Effector memory CD8-positive, alpha-beta T cell (primary cell): ENCODE measurements at regions not wholly inside any gene's neighbourhood (a gene's known extent, or its start where the extent isn't known, plus 50 kb on each side); places are given as distances from the start of the nearest gene placed in this dataset.

Experiments
- ATAC-seq: fragments of 150-1000 bp; cut with Tn5 transposase; replicated peaks from 2 replicates; pipeline ENCODE4 v1.10.0; 2021; ENCODE audit warnings: mild to moderate bottlenecking, moderate library complexity
- DNase-seq, 3 experiments: peaks; one replicate each; pipeline ENCODE4 v3.0.0; 2021
- H3K27ac Mint-ChIP-seq, 2 donors: one replicate each; pipeline ENCODE4 v1.8.0; 2022; ENCODE audit warnings: mild to moderate bottlenecking in 2 of 2, mixed read lengths in 2 of 2, moderate library complexity in 2 of 2
- H3K27me3 Mint-ChIP-seq, 2 donors: one replicate each; pipeline ENCODE4 v1.8.0; 2022; ENCODE audit warnings: mixed read lengths in 2 of 2
- H3K36me3 Mint-ChIP-seq: one replicate; pipeline ENCODE4 v1.8.0; 2022; ENCODE audit warnings: mild to moderate bottlenecking, moderate library complexity, mixed read lengths; ENCODE audit not compliant: insufficient read depth
- H3K4me1 Mint-ChIP-seq, 2 donors: one replicate each; pipeline ENCODE4 v1.8.0; 2022; ENCODE audit warnings: low read depth in 2 of 2, mixed read lengths in 2 of 2
- H3K4me3 Mint-ChIP-seq, 2 donors: one replicate each; pipeline ENCODE4 v1.8.0; 2022; ENCODE audit warnings: mild to moderate bottlenecking in 2 of 2, mixed read lengths in 2 of 2, moderate library complexity in 2 of 2
- H3K9me3 Mint-ChIP-seq, 2 donors: one replicate each; pipeline ENCODE4 v1.8.0; 2022; ENCODE audit warnings: mixed read lengths in 2 of 2

DNA sequence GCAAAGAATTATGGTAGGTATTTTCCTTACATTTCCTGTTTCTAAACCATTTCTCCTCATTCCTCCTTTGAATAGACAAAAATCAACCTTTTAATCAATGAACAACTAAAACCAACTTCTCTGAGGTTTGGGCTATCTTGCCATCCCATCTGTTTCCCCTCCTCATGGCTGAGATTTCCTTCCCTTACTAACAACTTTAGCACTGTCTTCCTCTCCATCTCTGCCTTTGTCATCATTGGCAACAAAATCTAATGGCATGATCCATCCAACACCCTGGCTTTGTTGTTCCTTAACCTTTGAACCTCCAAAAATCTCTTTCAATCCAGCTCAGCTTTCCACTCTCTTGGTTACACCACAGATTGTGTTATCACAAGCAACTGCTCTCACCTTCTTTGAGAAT is 95.3 kb upstream of the FAM136A start:
- ATAC-seq (no peak), DNase-seq (no peak)
- Mint-ChIP-seq H3K27ac (no peak overlapping the region), H3K27me3 (peaks cover 54 to 59% of the 10 kb centered on the region in 2 donors), H3K9me3 (no peaks in the 10 kb centered on the region), H3K4me1 (peaks cover 0 to 3% of the 10 kb centered on the region in 2 donors), H3K36me3 (no peaks in the 10 kb centered on the region), H3K4me3 (no peak overlapping the region)

DNA sequence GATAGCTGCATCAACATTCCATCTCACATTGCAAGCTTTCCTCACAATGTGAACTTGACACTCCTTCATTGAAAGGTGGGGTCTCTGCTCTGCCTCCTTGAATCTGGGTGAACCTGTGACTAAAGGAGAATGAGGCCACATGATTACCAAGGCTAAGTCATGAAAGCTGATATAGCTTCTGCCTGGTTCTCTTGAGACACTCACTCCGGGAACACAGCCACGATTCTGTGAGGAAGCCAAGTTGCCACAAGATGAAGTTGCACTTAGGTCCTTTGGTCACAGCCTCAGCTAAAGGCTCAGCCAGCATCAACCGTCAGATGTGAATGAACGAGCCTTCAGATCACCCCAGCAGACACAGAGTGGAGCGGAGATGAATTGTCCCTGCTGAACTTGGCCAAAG is 94.7 kb upstream of the FAM136A start:
- H3K36me3 Mint-ChIP-seq, result no peaks in the 10 kb centered on the region
- no peak overlapping the region for H3K27ac Mint-ChIP-seq
- ATAC-seq (no peak), DNase-seq (no peak)
- H3K4me3 Mint-ChIP-seq, result no peak overlapping the region
- H3K4me1 Mint-ChIP-seq, result peaks cover 0 to 3% of the 10 kb centered on the region in 2 donors
- H3K9me3 Mint-ChIP-seq, result no peaks in the 10 kb centered on the region
- peaks cover 48 to 53% of the 10 kb centered on the region in 2 donors for H3K27me3 Mint-ChIP-seq

DNA sequence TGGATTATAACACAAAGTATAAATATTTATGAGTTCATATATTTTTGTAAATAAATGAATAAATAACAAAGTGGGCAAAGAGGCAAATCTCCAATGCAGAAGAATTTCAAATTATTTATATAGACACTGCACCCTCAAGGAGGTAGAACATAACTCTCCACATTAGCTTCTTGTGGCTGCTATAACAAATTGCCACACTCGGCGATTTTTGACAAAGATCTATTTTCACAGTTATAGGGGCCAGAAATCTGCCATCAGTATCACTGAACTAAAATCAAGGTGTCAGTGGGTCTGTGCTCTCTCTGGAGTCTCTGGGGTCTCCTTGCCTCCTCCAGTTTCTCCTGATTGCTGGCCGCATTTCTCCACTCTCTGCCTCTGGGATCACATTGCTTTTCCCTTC is 92.0 kb upstream of the FAM136A start:
- ATAC-seq (no peak), DNase-seq (no peak)
- Mint-ChIP-seq H3K27me3 (peaks cover 35 to 42% of the 10 kb centered on the region in 2 donors), H3K27ac (no peak overlapping the region), H3K4me1 (peaks cover 0 to 3% of the 10 kb centered on the region in 2 donors), H3K4me3 (no peak overlapping the region), H3K9me3 (no peaks in the 10 kb centered on the region), H3K36me3 (no peaks in the 10 kb centered on the region)

DNA sequence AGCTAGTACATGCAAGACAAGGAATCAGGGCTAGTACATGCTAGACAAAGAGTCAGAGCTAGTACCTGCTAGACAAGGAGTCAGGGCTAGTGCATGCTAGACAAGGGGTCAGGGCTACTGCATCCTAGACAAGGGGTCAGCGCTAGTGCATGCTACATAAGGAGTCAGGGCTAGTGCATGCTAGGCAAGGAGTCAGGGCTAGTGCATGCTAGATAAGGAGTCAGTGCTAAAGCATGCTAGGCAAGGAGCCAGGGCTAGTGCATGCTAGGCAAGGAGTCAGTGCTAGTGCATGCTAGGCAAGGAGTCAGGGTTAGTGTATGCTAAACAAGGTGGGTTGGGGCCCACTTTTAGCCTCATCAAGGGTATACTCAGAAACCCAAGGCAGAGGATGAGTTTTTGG is 90.1 kb upstream of the FAM136A start:
- no peaks in the 10 kb centered on the region for H3K9me3 Mint-ChIP-seq
- H3K27ac Mint-ChIP-seq, result no peak overlapping the region
- no peaks in the 10 kb centered on the region for H3K36me3 Mint-ChIP-seq
- no peak for DNase-seq
- no peaks in the 10 kb centered on the region for H3K4me1 Mint-ChIP-seq
- H3K4me3 Mint-ChIP-seq, result no peak overlapping the region
- peaks cover 29 to 39% of the 10 kb centered on the region in 2 donors for H3K27me3 Mint-ChIP-seq
- no peak for ATAC-seq

DNA sequence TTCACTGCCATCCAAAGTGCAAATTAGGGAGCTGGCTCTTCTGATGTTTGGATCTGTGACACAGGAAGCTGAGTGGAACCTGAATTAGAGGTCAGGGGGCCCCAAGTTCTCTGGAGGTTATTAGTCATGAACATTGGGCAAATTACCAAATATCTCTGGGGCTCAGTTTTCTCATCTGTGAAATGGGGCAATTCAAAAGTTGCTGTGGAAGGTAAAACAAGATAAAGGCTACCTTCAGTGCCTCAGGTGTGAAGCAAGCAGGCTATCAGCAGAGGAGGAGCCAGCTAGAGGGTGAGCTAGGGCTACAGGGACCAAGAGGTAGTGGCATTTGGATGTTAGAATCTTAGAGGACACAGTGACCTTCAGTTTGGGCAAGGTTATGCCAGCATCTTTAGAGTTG is 89.4 kb upstream of the FAM136A start:
- ATAC-seq (no peak), DNase-seq (no peak)
- H3K4me1 Mint-ChIP-seq, result no peaks in the 10 kb centered on the region
- no peaks in the 10 kb centered on the region for H3K36me3 Mint-ChIP-seq
- H3K9me3 Mint-ChIP-seq, result no peaks in the 10 kb centered on the region
- peaks cover 34 to 39% of the 10 kb centered on the region in 2 donors for H3K27me3 Mint-ChIP-seq
- no peak overlapping the region for H3K27ac Mint-ChIP-seq
- no peak overlapping the region for H3K4me3 Mint-ChIP-seq

DNA sequence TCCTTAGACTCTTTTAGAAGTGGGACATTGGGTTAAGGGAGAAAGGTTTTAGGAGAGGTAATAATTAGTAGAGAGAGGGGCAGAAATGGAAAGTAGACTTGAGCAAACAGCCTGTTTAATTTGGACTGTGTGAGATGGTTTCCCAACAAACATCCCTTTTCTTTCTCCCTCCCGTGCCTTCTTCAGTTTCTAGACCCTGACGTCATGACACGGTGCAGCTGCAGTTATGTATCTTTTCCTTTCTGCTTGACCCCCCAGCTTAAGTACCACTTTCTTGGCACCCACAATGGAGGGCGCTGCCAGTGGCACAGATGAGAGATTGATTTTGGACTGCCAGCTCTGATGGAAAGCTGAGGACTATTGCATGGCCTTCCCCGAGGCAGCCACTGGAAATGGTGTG is 86.9 kb upstream of the FAM136A start:
- Mint-ChIP-seq H3K4me1 (no peaks in the 10 kb centered on the region), H3K27ac (no peak overlapping the region), H3K27me3 (peaks cover 23 to 34% of the 10 kb centered on the region in 2 donors), H3K36me3 (no peaks in the 10 kb centered on the region), H3K4me3 (no peak overlapping the region), H3K9me3 (no peaks in the 10 kb centered on the region)
- no peak for DNase-seq
- no peak for ATAC-seq

DNA sequence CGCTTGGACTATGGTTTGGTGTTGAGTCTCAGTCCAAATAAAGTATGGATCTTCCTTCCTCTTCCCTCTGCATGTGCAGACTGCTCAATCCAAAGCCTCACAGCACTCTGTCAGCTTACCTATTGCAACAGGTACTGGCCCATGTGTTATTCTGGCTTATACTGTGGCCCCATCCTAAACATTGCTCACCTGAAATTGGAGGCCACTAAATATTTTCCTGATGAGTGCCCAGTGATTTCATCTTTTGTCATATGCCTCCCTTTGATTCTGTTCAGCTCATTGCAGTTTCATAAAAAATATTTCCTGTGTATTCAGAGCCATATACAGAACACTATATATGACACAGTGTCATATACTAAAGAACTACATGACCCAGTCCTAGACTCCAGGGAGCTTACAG is 86.3 kb upstream of the FAM136A start:
- Mint-ChIP-seq H3K9me3 (no peaks in the 10 kb centered on the region), H3K4me1 (no peaks in the 10 kb centered on the region), H3K27ac (no peak overlapping the region), H3K36me3 (no peaks in the 10 kb centered on the region), H3K27me3 (peaks cover 28 to 41% of the 10 kb centered on the region in 2 donors), H3K4me3 (no peak overlapping the region)
- DNase-seq, result no peak
- ATAC-seq, result no peak

DNA sequence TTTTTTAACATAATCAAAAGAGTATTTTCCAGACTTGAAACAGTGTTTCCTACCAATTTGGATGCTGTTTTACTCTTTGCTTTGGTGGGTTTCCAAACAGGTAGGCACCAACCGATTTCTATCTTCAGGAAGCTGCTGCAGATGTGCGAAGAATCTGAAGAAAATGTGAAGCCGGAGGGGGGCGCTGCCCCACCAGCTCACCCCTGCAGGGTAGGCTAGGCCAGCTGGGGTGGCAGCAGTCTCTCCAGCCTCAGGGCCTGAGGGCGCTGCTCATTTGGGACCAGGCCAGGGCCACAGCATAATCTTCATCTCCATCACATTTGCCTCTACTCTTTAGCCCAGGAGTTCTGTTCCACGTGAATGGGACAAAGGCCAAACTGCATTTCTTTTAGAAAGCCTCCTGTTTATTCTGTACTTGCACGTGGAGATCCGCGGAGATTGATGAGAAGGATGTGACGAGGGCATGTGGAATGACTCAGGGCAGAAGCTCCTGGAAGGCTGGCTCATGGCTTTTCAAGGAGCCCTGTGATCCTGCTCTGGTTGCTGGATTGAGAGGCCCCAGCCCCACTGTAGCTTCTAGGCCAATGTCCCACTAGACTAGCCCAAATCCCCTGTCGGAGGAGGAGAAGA is 84.2 kb upstream of the FAM136A start:
- Mint-ChIP-seq H3K27ac (no peak overlapping the region), H3K4me3 (no peak overlapping the region), H3K9me3 (no peaks in the 10 kb centered on the region), H3K4me1 (no peaks in the 10 kb centered on the region), H3K27me3 (peaks cover 35 to 50% of the 10 kb centered on the region in 2 donors), H3K36me3 (no peaks in the 10 kb centered on the region)
- ATAC-seq, result no peak
- DNase-seq, result no peak

DNA sequence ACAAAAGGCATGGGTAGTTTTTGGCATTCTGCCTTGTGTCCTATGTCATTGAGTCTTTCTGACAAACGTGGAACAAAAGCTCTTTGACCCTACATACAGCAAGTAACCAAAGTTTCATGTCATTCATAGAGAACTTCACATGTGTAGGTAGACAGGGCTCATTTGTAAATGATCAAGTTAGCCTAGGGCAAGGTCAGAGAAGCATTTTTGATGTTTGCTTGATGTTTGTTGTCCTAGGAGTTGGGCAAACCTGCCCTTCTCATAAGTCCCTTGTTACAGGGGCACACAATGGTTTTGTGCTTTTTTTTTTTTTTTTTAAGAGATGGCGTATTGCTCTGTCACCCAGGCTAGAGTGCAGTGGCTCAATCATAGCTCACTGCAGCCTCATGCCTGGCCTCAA is 83.3 kb upstream of the FAM136A start:
- ATAC-seq, result no peak
- DNase-seq, result no peak
- peaks cover 35 to 50% of the 10 kb centered on the region in 2 donors for H3K27me3 Mint-ChIP-seq
- H3K9me3 Mint-ChIP-seq, result no peaks in the 10 kb centered on the region
- H3K27ac Mint-ChIP-seq, result no peak overlapping the region
- H3K36me3 Mint-ChIP-seq, result no peaks in the 10 kb centered on the region
- no peaks in the 10 kb centered on the region for H3K4me1 Mint-ChIP-seq
- H3K4me3 Mint-ChIP-seq, result no peak overlapping the region

DNA sequence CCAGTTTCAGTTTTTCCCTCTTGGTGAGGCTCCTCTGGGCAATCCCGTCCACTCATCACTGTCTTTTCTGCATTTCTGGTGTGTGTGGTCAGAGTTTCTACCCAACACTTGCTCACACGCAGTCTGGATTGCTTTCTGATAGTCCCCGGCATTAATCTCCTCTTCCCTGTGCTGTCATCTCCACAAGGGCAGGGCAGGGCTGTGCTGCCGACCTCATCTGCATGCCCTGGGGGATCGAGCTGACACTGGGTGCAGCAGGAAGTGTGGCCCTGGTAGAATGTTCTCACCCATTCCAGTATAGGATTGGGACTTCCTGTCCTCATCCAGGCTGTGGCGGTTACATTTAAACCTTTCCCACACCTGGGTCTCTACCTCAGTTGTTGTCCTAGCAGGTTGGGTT is 80.0 kb upstream of the FAM136A start:
- DNase-seq (no peak), ATAC-seq (no peak)
- no peaks in the 10 kb centered on the region for H3K4me1 Mint-ChIP-seq
- peaks cover 34 to 38% of the 10 kb centered on the region in 2 donors for H3K27me3 Mint-ChIP-seq
- no peaks in the 10 kb centered on the region for H3K36me3 Mint-ChIP-seq
- H3K9me3 Mint-ChIP-seq, result no peaks in the 10 kb centered on the region
- no peak overlapping the region for H3K27ac Mint-ChIP-seq
- H3K4me3 Mint-ChIP-seq, result no peak overlapping the region

DNA sequence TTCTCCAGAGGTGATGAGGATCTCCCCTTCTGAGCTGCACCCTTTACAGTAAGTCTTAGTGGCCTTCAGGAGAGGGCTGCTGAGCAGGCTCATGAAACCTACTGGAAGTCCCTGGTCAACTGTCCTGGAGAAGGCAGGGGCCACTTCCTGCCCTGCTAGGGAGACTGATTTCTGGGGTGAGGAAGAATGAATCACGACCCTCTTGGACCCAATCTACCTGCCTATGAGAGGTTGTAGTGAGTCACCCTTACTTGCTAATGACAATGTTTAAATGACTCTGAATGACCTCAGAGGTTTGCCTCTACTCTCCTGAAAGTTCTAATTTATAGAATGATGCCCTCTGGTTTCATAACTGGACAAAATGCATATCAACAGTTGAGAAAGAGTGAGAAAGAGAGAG is 79.4 kb upstream of the FAM136A start:
- DNase-seq (no peak), ATAC-seq (no peak)
- no peak overlapping the region for H3K27ac Mint-ChIP-seq
- peaks cover 29 to 35% of the 10 kb centered on the region in 2 donors for H3K27me3 Mint-ChIP-seq
- H3K4me1 Mint-ChIP-seq, result no peaks in the 10 kb centered on the region
- H3K36me3 Mint-ChIP-seq, result no peaks in the 10 kb centered on the region
- H3K4me3 Mint-ChIP-seq, result no peak overlapping the region
- no peaks in the 10 kb centered on the region for H3K9me3 Mint-ChIP-seq

DNA sequence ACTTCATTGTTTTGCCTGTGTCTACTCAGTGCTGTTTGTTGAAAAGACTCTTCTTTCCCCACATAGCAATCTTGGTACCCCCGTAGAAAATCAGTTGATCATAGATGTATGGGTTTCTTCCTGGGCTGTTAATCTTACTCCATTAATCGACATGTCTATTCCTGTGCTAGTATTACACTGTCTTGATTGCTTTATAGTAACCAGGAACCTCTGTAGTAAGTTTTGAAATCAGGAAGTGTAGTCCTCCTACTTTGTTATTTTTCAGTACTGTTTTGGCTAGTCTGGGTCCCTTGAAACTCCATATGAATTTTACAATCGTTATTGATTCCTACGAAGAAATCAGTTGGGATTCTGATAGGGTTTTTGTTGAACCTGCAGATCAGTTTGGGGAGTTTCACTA is 78.8 kb upstream of the FAM136A start:
- Mint-ChIP-seq H3K4me1 (no peaks in the 10 kb centered on the region), H3K4me3 (no peak overlapping the region)

DNA sequence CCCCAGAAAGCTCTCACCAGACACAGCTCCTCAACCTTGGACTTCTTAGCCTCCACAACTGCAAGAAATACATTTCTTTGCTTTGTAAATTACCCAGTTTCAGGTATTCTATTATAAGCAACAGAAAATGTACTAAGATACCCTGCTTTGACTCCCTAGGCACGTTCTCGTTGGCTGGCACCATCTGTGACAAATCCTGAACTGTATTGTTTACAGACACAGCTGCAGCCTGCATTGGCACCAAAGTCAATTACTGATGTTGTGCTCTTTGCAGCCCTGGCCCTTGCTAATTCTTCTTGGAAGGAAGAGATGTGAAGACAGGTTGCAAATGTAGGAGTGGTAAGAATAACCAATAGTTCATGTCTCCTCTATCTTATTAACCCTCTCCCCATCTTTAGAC is 72.7 kb upstream of the FAM136A start:
- Mint-ChIP-seq H3K4me3 (no peak overlapping the region), H3K27ac (no peak overlapping the region), H3K27me3 (peaks cover 14 to 22% of the 10 kb centered on the region in 2 donors), H3K4me1 (no peaks in the 10 kb centered on the region), H3K36me3 (no peaks in the 10 kb centered on the region), H3K9me3 (no peaks in the 10 kb centered on the region)
- ATAC-seq (no peak), DNase-seq (no peak)

More for the DNA sequence above, 78.8 kb upstream of the FAM136A start:
- no peak for ATAC-seq
- H3K27ac Mint-ChIP-seq, result no peak overlapping the region
- H3K36me3 Mint-ChIP-seq, result no peaks in the 10 kb centered on the region
- DNase-seq, result no peak
- H3K9me3 Mint-ChIP-seq, result no peaks in the 10 kb centered on the region
- peaks cover 23 to 30% of the 10 kb centered on the region in 2 donors for H3K27me3 Mint-ChIP-seq

DNA sequence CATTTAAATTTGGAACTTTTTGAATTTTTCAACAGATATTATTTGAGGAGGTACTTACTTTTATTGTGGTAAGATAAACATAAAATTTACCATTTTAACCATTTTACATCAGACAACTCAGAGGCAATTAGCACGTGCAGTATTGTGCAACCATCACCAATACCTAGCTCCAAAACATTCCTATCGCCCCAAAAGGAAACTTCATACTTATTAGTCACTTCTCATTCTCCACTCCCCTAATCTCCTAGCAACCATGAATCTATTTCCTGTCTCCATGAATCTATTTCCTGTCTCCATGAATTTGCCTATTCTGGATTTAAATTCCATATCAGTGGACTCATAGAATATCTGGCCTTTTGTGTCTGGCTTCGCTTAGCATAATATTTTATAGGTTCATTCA is 69.9 kb upstream of the FAM136A start:
- Mint-ChIP-seq H3K4me3 (no peak overlapping the region), H3K9me3 (no peaks in the 10 kb centered on the region), H3K27ac (no peak overlapping the region), H3K4me1 (no peaks in the 10 kb centered on the region), H3K27me3 (peaks cover 11 to 19% of the 10 kb centered on the region in 2 donors), H3K36me3 (no peaks in the 10 kb centered on the region)
- ATAC-seq, result no peak
- no peak for DNase-seq

DNA sequence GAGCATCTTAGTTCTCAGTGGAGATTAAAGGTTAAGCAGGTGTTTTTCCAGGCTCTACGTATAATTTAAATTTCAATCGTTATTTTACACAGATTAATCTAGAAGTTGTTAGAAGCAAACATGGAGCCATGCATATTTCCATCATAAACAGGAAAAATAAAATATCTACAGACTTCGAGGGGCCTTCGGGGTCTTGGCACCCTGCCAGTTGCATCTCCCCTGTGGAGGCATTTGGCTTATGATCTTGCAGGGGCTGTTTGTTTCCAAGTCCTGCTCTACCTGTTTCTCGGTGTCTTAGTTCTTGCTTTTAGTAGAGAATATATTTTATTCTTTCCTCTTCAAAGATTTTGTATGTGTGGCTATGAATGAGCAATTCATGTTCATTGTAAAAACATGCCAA is 67.2 kb upstream of the FAM136A start:
- Mint-ChIP-seq H3K4me1 (no peaks in the 10 kb centered on the region), H3K4me3 (no peak overlapping the region), H3K36me3 (no peaks in the 10 kb centered on the region), H3K27me3 (peaks cover 9 to 13% of the 10 kb centered on the region in 2 donors), H3K27ac (no peak overlapping the region), H3K9me3 (no peaks in the 10 kb centered on the region)
- ATAC-seq (no peak), DNase-seq (no peak)
